GM12878 (cell line): ENCODE measurements at regions not wholly inside any gene's neighbourhood (a gene's known extent, or its start where the extent isn't known, plus 50 kb on each side); places are given as distances from the start of the nearest gene placed in this dataset.
A peak's percentile ranks its signal among the peaks of the same experiment; 100 is the strongest.

Source experiments
- ASH2L ChIP-seq: fragments of 300-600, 200-600 bp; sonication (generic); IDR thresholded peaks from 2 replicates; pipeline ENCODE4 v1.6.1; 2017; ENCODE audit warnings: low read depth, mild to moderate bottlenecking, borderline replicate concordance
- BMI1 ChIP-seq: fragments of 450-650 bp; IDR thresholded peaks from 2 replicates; pipeline ENCODE4 v1.6.1; 2016; ENCODE audit warnings: mild to moderate bottlenecking, moderate library complexity, borderline replicate concordance
- BRCA1 ChIP-seq: IDR thresholded peaks from 2 replicates; pipeline ENCODE4 v1.6.1; 2011; ENCODE audit warnings: low read depth, low read length, improper control_type of control experiment
- EZH2 ChIP-seq: IDR thresholded peaks from 2 replicates; pipeline ENCODE4 v1.6.1; 2012; ENCODE audit warnings: low read depth, mild to moderate bottlenecking, control low read depth, inconsistent platforms, low read length, borderline replicate concordance; ENCODE audit not compliant: control insufficient read depth
- FOXM1 ChIP-seq: IDR thresholded peaks from 2 replicates; pipeline ENCODE4 v1.6.1; 2012; ENCODE audit warnings: low read depth, mild to moderate bottlenecking, inconsistent platforms, low read length, moderate library complexity
- JUND ChIP-seq: IDR thresholded peaks from 2 replicates; pipeline ENCODE4 v1.6.1; 2012; ENCODE audit warnings: low read depth, mild to moderate bottlenecking, low read length, improper control_type of control experiment, moderate library complexity
- KDM1A ChIP-seq: fragments of 200-600 bp; sonication (generic); IDR thresholded peaks from 2 replicates; pipeline ENCODE4 v1.6.1; 2016; ENCODE audit warnings: borderline replicate concordance
- KLF5 ChIP-seq: fragments of 450-650 bp; IDR thresholded peaks from 2 replicates; pipeline ENCODE4 v1.6.1; 2014; ENCODE audit warnings: mild to moderate bottlenecking; ENCODE audit not compliant: partially characterized antibody
- NR2C1 ChIP-seq: fragments of 450-650 bp; IDR thresholded peaks from 2 replicates; pipeline ENCODE4 v1.6.1; 2017; ENCODE audit warnings: antibody characterized with exemption, mild to moderate bottlenecking, moderate library complexity
- NR2F1 ChIP-seq: fragments of 450-650 bp; conservative IDR thresholded peaks from 2 replicates; pipeline ENCODE4 v1.6.1; 2017; ENCODE audit warnings: mild to moderate bottlenecking
- POU2F2 ChIP-seq: IDR thresholded peaks from 3 replicates; pipeline ENCODE4 v1.6.1; 2011; ENCODE audit warnings: low read depth, mild to moderate bottlenecking, low read length, borderline replicate concordance
- RAD21 ChIP-seq: IDR thresholded peaks from 2 replicates; pipeline ENCODE4 v1.6.1; 2011; ENCODE audit warnings: mild to moderate bottlenecking, low read depth, low read length, moderate library complexity; ENCODE audit not compliant: insufficient read depth
- RAD51 ChIP-seq: fragments of 450-650 bp; IDR thresholded peaks from 2 replicates; pipeline ENCODE4 v1.6.1; 2016; ENCODE audit warnings: moderate library complexity, mild to moderate bottlenecking, inconsistent platforms
- RBBP5 ChIP-seq: fragments of 200-600 bp; sonication (generic); conservative IDR thresholded peaks from 2 replicates; pipeline ENCODE4 v1.6.1; 2016
- RUNX3 ChIP-seq: IDR thresholded peaks from 2 replicates; pipeline ENCODE4 v1.6.1; 2012; ENCODE audit warnings: low read length, inconsistent platforms
- SIX5 ChIP-seq: IDR thresholded peaks from 2 replicates; pipeline ENCODE4 v1.6.1; 2011; ENCODE audit warnings: mild to moderate bottlenecking, low read depth, low read length, moderate library complexity; ENCODE audit not compliant: severe bottlenecking
- SMAD1 ChIP-seq: fragments of 450-650 bp; IDR thresholded peaks from 2 replicates; pipeline ENCODE4 v1.6.1; 2018; ENCODE audit warnings: mild to moderate bottlenecking, low read depth; ENCODE audit not compliant: partially characterized antibody
- SREBF2 ChIP-seq: IDR thresholded peaks from 2 replicates; pipeline ENCODE4 v1.6.1; 2012; ENCODE audit warnings: mild to moderate bottlenecking, low read length
- SRF ChIP-seq, 2 experiments: IDR thresholded peaks; 2 replicates each; pipeline ENCODE4 v1.6.1; 2011; ENCODE audit warnings: low read depth in 2 of 2, low read length in 2 of 2, mild to moderate bottlenecking in 1 of 2, moderate library complexity in 1 of 2
- SUZ12 ChIP-seq: fragments of 200-600 bp; sonication (generic); IDR thresholded peaks from one replicate; pipeline ENCODE4 v1.6.1; 2018; ENCODE audit warnings: antibody characterized with exemption, mild to moderate bottlenecking; ENCODE audit not compliant: unreplicated experiment
- TCF12 ChIP-seq: IDR thresholded peaks from 2 replicates; pipeline ENCODE4 v1.6.1; 2011; ENCODE audit warnings: low read depth, mild to moderate bottlenecking, low read length
- TCF3 ChIP-seq: IDR thresholded peaks from 2 replicates; pipeline ENCODE4 v1.6.1; 2012; ENCODE audit warnings: low read depth, mild to moderate bottlenecking, low read length, borderline replicate concordance; ENCODE audit not compliant: insufficient read depth
- YBX1 ChIP-seq: fragments of 450-650 bp; IDR thresholded peaks from 2 replicates; pipeline ENCODE4 v1.6.1; 2016; ENCODE audit warnings: antibody characterized with exemption
- ZNF622 ChIP-seq: fragments of 450-650 bp; IDR thresholded peaks from 2 replicates; pipeline ENCODE4 v1.6.1; 2017; ENCODE audit warnings: mild to moderate bottlenecking, inconsistent platforms
- TF ChIP-seq, protein P1 (sequence below): fragments of 450-650 bp; formaldehyde crosslinking; IDR thresholded peaks from 2 replicates; pipeline ENCODE4 v1.5.0; 2022; ENCODE audit warnings: mild to moderate bottlenecking, missing genetic modification characterization
- TF ChIP-seq, protein P2 (sequence below): IDR thresholded peaks from 2 replicates; pipeline ENCODE4 v1.6.1; 2011; ENCODE audit warnings: mild to moderate bottlenecking, low read depth, low read length, moderate library complexity; ENCODE audit not compliant: insufficient replicate concordance
- TF ChIP-seq, protein P3 (sequence below): fragments of 150-350 bp; IDR thresholded peaks from 2 replicates; pipeline ENCODE4 v1.6.1; 2014; ENCODE audit warnings: mild to moderate bottlenecking, low read depth, low read length

DNA sequence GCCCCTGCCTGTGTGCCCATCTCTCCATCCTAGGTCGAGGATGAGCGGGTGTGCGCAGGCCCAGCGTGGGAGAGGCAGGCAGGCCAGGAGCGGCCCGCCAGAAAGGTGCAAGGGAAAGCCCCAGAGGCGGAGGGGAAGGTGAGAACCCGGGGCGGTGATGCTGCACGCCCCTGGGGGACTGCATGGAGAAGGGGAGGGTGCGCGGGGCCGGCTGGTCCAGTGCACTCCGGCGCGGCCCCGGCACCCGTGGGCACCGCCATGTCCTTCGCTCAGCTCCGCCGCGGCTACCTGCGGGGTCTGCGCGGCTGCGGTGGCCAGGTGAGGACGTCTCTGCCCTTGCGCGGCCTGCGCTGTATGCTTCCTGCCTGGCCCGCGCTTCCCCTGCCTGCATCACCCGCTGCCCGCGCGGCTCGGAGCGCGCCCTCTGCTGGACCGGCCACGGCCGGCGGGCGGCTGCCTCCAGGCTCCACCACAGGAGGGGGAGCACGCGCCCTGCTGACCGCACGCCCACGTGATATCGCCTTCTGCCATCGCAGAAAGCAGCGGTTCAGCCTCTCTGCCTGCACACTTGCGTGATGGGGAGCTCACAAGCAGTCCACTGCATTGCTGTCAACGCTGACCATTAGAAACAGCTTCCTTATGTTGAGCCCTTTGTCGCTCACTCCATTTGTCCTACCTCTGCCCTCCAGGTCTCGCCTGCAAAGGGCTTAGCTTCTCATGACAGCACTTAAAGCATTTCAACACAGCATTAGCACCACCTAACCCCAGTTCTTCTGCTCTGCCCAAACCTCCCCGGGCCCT lies 73.9 kb downstream of the CXCL12 start (continued):
- TF ChIP-seq, protein P1, sequence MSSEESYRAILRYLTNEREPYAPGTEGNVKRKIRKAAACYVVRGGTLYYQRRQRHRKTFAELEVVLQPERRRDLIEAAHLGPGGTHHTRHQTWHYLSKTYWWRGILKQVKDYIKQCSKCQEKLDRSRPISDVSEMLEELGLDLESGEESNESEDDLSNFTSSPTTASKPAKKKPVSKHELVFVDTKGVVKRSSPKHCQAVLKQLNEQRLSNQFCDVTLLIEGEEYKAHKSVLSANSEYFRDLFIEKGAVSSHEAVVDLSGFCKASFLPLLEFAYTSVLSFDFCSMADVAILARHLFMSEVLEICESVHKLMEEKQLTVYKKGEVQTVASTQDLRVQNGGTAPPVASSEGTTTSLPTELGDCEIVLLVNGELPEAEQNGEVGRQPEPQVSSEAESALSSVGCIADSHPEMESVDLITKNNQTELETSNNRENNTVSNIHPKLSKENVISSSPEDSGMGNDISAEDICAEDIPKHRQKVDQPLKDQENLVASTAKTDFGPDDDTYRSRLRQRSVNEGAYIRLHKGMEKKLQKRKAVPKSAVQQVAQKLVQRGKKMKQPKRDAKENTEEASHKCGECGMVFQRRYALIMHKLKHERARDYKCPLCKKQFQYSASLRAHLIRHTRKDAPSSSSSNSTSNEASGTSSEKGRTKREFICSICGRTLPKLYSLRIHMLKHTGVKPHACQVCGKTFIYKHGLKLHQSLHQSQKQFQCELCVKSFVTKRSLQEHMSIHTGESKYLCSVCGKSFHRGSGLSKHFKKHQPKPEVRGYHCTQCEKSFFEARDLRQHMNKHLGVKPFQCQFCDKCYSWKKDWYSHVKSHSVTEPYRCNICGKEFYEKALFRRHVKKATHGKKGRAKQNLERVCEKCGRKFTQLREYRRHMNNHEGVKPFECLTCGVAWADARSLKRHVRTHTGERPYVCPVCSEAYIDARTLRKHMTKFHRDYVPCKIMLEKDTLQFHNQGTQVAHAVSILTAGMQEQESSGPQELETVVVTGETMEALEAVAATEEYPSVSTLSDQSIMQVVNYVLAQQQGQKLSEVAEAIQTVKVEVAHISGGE = no peak
- TF ChIP-seq RBBP5 (no peak), KDM1A (no peak), JUND (no peak), YBX1 (no peak), NR2F1 (peak; percentile 50; the same call in 1 of the 2 replicates), BRCA1 (no peak), SREBF2 (no peak), RUNX3 (peak; percentile 93), SIX5 (no peak), KLF5 (no peak), TCF3 (0 out of 2 replicates have a peak, but pooled peaks have one; percentile 54), RAD21 (peak; percentile 49), BMI1 (no peak), FOXM1 (no peak), ASH2L (no peak), SMAD1 (no peak), ZNF622 (no peak), POU2F2 (no peak), TCF12 (peak; percentile 43; the same call in 1 of the 2 replicates), SRF (IDR thresholded peaks at IDR 0.05; ENCODE audit: low read depth in 2 of 2, low read length in 2 of 2) (0 out of 4 replicates have a peak, but pooled peaks of 1 of the 2 experiments have one; percentile 34), RAD51 (peak; percentile 79), EZH2 (no peak), SUZ12 (no peak), NR2C1 (no peak)
- TF ChIP-seq, protein P2, sequence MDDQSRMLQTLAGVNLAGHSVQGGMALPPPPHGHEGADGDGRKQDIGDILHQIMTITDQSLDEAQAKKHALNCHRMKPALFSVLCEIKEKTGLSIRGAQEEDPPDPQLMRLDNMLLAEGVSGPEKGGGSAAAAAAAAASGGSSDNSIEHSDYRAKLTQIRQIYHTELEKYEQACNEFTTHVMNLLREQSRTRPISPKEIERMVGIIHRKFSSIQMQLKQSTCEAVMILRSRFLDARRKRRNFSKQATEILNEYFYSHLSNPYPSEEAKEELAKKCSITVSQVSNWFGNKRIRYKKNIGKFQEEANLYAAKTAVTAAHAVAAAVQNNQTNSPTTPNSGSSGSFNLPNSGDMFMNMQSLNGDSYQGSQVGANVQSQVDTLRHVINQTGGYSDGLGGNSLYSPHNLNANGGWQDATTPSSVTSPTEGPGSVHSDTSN = no peak
- TF ChIP-seq, protein P3, sequence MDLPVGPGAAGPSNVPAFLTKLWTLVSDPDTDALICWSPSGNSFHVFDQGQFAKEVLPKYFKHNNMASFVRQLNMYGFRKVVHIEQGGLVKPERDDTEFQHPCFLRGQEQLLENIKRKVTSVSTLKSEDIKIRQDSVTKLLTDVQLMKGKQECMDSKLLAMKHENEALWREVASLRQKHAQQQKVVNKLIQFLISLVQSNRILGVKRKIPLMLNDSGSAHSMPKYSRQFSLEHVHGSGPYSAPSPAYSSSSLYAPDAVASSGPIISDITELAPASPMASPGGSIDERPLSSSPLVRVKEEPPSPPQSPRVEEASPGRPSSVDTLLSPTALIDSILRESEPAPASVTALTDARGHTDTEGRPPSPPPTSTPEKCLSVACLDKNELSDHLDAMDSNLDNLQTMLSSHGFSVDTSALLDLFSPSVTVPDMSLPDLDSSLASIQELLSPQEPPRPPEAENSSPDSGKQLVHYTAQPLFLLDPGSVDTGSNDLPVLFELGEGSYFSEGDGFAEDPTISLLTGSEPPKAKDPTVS = no peak
